ENCODE measurements at regions not wholly inside any gene's neighbourhood (a gene's known extent, or its start where the extent isn't known, plus 50 kb on each side); places are given as distances from the start of the nearest gene placed in this dataset.

DNA sequence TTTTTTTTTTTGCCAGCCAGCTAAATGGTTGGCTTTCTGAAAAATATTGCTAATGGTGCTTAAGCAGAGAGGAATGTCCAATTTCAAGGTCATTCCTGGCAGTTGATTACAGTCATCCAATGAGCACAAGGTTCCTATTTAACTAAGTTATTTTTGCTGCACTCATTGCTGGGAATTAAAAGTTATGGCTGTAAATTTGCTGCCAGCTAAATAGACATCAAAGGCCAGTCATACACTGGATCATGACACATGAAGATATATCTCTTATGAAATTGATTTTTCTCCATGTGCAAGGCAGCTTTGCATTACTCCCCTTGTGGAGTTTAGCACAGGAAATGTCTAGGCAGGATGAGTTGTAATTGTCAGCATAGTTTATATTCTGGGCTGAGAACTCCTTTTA is 1898.4 kb upstream of the CELF4 start:
- TF ChIP-seq, protein P1, sequence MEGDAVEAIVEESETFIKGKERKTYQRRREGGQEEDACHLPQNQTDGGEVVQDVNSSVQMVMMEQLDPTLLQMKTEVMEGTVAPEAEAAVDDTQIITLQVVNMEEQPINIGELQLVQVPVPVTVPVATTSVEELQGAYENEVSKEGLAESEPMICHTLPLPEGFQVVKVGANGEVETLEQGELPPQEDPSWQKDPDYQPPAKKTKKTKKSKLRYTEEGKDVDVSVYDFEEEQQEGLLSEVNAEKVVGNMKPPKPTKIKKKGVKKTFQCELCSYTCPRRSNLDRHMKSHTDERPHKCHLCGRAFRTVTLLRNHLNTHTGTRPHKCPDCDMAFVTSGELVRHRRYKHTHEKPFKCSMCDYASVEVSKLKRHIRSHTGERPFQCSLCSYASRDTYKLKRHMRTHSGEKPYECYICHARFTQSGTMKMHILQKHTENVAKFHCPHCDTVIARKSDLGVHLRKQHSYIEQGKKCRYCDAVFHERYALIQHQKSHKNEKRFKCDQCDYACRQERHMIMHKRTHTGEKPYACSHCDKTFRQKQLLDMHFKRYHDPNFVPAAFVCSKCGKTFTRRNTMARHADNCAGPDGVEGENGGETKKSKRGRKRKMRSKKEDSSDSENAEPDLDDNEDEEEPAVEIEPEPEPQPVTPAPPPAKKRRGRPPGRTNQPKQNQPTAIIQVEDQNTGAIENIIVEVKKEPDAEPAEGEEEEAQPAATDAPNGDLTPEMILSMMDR (IDR thresholded peaks at IDR 0.05; ENCODE audit: low read length) = no peak
- no peak for TF ChIP-seq EZH2 (IDR thresholded peaks at IDR 0.05; ENCODE audit: borderline replicate concordance, low read length)
